HK-2 (cell line): ENCODE measurements at regions not wholly inside any gene's neighbourhood (a gene's known extent, or its start where the extent isn't known, plus 50 kb on each side); places are given as distances from the start of the nearest gene placed in this dataset.
"Not testable (repeated sequence)": the region's sequence is repeated elsewhere in the genome, so short reads cannot be mapped to it uniquely, and the experiment has no call there.

Source experiments
- DNase-seq: peaks from one replicate; pipeline ENCODE4 v3.0.0-alpha.2; 2018; ENCODE audit not compliant: unreplicated experiment

DNA sequence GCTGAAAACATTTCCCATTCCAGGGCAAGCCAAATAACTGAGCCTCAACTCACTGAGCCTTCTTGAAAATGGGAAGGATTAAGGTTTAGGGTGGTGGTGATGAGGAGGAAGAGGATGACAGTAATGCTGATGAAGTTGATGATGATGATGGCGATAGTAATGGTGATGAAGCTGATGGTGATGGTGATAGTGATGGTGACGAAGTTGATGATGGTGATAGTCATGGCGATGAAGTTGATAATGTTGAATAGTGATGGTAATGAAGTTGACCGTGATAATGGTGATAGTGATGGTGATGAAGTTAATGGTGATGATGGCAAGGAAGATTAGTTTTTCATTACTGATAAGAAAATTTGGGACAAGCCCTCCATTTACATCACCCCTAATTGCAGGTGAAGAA lies 285.8 kb upstream of the DYNLRB2 start:
- no peak for DNase-seq

DNA sequence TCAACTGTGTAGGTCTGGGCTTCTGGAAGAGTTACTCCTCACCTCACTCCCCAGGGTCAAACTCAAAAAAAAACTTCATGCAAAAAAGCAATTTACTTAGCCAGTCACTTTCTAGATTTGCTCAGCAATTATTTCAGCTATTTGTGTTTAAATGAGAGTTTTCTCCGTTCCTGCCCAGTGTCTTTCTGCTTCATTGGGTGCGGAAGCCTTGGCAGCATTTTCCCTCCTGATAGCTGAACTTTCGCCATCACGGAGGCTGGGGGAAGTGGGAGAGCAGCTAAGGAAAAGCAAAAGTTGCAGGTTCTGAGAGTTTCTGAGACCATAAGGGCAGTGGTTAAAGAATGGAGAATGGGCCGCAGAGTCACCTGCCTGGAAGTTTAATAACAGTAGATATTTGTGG lies 287.1 kb upstream of the DYNLRB2 start:
- no peak for DNase-seq

DNA sequence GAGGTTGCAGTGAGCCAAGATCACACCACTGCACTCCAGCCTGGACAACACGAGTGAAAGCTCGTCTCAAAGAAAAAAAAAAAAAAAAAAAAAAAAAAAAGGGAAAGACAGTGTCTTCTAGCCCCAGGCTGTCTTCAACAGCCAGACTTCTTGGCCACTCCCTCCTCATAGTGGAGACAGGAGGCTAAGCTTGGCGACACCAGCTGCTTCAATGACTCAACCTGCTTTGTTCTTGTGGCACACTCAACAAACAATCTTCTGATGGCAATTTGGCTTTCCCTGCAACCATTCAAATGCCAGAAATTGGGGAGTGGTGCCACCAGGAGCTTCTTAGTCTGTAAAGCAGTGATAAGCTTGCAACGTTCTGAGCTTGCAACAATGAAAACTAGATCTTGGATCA lies 290.4 kb upstream of the DYNLRB2 start:
- no peak for DNase-seq

DNA sequence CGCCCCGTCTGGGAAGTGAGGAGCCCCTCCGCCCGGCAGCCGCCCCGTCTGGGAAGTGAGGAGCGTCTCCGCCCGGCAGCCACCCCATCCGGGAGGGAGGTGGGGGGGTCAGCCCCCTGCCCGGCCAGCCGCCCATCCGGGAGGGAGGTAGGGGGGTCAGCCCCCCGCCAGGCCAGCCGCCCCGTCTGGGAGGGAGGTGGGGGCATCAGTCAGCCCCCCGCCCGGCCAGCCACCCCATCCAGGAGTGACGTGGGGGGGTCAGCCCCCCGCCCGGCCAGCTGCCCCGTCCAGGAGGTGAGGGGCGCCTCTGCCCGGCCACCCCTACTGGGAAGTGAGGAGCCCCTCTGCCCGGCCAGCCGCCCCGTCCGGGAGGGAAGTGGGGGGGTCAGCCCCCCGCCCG lies 297.5 kb upstream of the DYNLRB2 start:
- not testable (repeated sequence) for DNase-seq

- DNase-seq: not testable (repeated sequence)
Observed at GRCh38 chr16:80242279-80242678, 298.5 kb upstream of the DYNLRB2 start.

DNA sequence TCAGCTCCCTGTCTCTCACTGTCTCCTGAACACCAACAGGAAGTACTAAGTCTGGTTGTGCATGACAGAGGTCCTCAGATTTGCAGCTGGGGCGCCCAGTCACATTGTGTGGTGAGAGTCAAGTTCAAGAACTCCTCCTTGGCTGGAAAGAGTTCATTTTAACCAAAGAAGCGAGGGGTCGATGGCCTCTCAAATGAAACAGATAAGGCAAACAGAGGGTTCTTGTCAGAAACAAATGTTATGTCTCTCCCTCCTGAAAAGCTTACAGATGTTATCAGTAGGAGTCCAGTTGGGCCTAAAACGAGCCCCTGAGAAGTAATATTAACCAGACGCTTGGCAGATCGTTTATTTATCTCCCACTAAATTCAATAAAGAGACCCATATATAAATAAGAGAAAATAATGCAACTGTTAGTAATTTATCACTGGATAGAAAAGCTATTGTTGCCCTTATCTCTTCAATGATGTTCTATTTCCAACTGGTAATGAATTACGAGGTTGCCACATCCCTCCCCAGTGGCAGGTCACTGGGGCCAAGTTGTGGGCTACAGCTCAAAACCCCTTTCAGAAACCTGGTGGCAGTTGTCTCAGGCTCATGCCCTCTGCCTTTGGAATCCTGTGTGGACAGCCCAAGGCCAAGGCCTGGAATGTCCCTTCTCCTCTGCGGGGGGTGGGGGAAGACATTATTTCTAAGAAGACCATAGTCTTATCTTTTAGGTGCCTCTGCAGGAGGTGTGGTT lies 307.5 kb upstream of the DYNLRB2 start:
- no peak for DNase-seq

DNA sequence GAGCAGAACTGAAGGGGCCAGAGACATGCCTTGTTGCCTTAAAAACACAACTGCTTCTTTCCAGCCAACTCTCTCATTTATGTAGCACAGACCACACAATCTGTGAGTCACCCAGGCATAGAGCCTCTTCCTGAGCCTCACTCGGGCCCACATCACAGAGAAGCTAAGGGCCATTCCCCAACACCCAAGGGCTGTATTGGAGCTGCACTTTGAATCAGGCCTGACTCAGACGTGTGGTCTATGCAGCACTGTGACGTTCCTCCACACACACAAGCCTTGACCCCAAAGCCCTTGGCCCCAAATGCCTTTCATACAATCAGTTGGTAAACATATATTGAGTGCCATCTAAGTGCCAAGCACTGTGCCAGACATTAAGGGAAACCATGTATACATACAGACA lies 308.9 kb upstream of the DYNLRB2 start:
- peak; percentile 53 for DNase-seq

DNA sequence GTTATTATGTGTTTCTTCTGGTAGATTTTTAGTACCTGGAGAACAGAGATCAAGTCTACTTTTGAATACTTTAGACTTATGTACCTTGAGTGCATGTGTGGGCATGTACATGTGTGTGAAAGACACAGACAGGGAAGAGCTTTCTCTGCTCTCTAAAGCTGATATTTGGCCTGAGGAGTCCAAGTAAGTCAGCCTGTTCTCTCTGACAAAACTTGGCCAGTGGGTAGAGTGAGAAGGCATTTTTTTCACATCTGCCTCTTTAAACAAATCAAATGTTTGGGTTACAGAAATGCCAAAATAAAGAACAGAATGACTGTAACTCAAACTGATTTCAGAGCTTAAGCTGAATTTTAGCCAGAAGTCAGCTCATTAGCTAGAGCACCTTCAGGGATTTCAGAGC lies 309.7 kb upstream of the DYNLRB2 start:
- no peak for DNase-seq

- no peak for DNase-seq
Observed at GRCh38 chr16:80230328-80231120, 310.3 kb upstream of the DYNLRB2 start.

GRCh38 chr16:80226499-80226898 lies 314.3 kb upstream of the DYNLRB2 start:
- DNase-seq: no peak

- no peak for DNase-seq
Observed at GRCh38 chr16:80210787-80211186, 330.0 kb upstream of the DYNLRB2 start.

DNA sequence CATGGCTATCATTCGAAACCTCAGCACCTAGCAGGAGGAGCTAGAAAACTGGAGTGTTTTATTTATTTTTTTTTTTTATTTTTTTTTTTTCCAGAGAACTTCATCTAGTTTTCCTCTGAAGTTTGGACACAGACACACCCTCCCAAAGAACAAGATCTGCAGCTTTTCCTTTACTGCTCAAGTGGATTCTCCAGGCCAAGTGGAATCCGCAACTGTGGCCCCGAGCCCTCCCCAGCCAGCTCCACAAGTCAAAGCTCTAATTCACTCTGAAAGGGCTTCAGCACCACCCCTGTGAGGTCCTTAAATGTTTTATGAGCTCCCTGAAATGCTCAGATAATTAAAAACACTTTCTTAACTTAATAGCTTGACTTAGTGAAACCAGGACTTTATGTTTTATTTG lies 332.1 kb upstream of the DYNLRB2 start:
- no peak for DNase-seq

DNA sequence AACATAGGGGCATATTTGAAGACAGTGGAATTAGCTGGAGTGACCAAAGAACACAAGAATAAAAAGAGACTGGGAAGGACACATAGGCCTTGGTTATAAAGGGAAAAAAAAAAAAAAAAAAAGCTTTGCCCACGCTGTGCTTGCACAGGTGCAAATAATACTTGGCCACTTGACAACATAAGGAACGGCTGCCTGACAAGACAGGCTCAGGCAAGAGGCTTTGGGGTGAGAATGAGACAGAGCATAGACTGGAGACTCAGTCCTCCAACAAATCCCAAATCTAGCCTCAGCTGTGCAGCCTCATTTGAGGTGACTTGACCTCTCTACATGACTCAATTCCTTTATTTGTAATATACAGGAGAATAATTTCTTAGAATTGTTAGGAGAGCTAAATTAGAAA lies 332.8 kb upstream of the DYNLRB2 start:
- DNase-seq: no peak

- no peak for DNase-seq
Observed at GRCh38 chr16:80203821-80204220, 337.0 kb upstream of the DYNLRB2 start.

- DNase-seq: no peak
Observed at GRCh38 chr16:80202831-80203413, 337.9 kb upstream of the DYNLRB2 start.

GRCh38 chr16:80200079-80200478 lies 340.7 kb upstream of the DYNLRB2 start:
- DNase-seq: no peak

DNA sequence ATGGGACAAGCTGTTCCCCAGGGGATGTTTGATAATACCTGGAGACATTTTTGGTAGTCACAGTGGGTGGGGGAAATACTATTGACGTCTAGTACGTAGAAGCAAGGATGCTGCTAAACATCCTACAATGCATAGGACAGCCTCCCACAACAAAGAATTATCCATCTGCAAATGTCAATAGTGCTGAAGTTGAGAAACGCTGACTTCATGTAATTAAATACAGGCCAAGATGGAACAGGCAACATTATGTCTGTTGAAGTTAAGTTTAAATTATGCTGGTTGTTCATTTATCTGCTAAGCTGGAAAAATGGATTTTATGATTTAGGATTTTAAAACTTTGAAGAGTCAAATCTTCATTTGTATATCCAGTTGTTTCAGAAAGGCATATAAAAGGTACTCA lies 341.2 kb upstream of the DYNLRB2 start:
- no peak for DNase-seq

DNA sequence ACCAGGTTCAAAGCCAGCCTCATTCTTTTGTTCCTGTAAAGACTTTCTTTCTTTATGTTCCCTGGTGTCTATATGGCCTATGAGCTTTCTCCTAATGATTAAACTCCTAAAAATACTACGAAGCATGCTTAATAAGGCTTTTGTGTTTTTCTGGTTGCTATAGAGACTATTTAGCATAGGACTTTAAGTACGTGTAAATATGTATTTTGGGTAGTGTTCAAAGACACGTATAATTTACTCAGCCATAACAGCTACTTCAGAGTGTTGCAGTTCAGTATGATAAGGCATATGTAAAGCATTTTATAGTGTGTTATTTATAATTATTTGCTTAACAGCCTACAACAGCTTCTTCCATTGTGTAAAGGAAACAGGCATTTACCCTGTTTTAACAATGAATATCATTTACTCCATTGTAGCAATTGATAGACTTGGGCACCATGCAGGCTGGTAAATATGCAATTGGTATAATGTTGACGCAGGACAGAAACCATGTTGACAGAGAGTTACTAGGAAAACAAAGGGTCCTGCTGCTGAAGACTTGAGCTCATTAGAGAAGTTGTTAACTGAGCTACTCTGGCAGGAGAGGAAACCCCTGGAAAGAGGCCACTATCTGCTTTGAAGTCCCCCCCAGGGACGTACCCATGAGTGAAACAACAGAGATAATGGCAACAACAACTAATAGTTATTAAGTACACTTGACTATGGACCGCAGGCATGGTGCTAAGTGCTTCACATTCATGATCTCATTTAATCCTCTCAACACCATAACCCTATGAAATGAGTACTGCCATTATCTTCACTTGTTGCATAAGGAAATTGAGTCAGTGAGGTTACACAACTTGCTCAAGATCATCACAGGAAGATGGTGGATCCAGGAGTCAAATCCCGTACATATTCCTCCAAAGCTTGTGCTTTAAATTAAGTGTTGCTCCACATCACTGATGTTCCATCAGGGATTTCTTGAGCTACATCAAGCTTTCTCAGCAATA lies 342.2 kb upstream of the DYNLRB2 start:
- no peak for DNase-seq

GRCh38 chr16:80197741-80198201 lies 343.0 kb upstream of the DYNLRB2 start:
- DNase-seq: peak; percentile 11

- no peak for DNase-seq
Observed at GRCh38 chr16:80191928-80192327, 348.9 kb upstream of the DYNLRB2 start.

DNA sequence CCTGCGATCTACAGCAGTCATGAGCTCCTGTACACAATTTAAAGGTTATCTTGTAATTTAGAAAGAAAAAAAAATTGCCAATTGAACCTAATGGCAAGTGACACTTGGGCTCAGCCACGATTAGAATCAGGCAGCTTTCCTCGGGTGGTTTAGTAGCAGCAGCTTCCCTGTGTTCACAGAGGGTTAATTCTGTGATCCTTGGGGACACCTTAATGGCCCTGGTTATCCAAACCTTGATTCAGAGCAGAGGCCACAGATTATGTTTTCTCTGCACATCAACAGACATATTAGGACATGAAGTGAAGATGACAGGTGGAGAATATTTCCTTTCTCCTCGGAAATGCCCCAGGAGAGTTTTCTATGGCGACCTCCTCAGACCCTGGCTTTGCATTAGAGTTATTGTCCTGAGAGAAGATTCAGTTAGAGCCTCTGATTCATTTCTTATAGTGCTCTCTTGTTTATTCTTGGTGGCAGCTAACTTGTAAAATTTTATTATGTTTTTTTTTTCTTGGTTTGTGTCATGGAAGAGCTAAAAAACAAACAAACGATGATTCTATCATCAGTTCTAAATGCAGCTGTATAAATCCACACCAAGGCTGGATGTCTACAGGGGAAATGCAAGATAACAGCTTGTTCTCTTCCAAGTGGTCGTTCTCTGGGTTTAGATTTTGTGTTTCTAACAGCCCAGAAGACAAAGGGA lies 351.2 kb upstream of the DYNLRB2 start:
- no peak for DNase-seq
